HG03342 (cell line): ENCODE measurements at regions not wholly inside any gene's neighbourhood (a gene's known extent, or its start where the extent isn't known, plus 50 kb on each side); places are given as distances from the start of the nearest gene placed in this dataset.

Experiments
- ATAC-seq: cut with Tn5 transposase; IDR thresholded peaks from one replicate; pipeline ENCODE4 v1.9.1; 2021; ENCODE audit warnings: mild to moderate bottlenecking, moderate library complexity; ENCODE audit not compliant: unreplicated experiment

DNA sequence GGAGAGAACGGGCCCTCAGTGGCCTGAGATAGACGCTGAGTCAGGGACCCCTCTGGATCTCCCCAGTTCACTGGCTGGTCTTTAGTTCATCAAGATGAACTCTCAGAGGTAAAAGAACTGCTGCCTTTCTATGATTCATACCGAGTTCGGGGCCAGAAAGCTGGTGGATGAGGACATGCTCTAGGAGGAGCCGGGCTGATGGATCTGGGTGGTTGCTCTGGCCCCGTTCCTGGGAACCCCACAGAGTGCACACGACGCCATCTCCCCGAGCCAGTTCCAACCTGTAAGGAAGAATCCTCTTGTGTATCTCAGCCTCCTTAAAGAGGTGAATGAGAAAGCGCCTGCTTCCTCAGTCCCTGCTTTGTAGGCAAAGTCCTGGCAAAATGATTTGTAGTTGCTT lies 142.6 kb upstream of the PDE10A start:
- no peak for ATAC-seq

DNA sequence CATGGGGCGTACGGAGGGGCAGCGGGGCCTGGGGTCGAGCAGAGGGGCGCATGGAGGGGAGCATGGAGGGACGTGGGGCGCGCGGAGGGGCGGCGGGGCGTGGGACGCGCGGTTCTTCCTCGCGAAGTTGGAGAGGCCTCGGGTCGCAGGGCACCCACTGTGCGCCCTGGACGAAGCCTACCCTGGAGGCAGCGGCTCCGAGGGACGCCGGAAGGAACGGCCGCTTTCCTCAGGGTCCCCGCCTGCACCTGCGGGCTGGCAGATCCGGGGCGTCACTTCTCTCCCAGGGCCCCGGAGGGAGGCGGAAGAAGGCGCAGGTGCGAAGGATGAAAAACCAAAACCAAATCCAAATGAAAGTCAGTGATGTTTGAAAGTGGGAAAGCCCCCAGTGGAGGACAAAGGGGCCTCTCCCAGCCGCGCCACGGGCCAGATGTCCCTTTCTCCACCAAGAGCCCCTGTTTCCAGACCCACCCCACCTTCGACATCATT lies 142.1 kb upstream of the PDE10A start:
- no peak for ATAC-seq

GRCh38 chr6:165804331-165805066 lies 141.5 kb upstream of the PDE10A start:
- no peak for ATAC-seq

DNA sequence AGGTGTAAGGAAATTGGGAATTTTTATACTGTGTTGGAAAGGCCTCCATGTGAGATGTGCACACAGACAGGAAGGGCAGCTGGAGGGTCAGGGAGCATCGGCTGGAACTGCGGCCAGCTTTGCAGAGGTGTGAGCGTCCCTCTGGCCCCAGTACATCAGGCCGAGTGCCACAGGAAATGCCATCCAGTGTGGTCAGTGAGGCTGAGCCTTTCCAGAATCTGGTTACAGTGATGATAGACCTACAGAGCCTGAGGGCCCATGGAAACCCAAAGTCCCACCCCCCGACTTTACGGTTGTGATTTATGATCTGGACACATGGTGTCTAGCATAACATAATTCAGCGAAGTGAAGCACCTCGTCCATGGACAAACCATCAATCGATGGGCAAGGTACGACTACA lies 137.3 kb upstream of the PDE10A start:
- ATAC-seq = no peak

GRCh38 chr6:165799391-165800153 lies 136.5 kb upstream of the PDE10A start:
- no peak for ATAC-seq

GRCh38 chr6:165798991-165799390 lies 135.9 kb upstream of the PDE10A start:
- ATAC-seq = no peak

- no peak for ATAC-seq
Observed at GRCh38 chr6:165794179-165794601, 131.1 kb upstream of the PDE10A start.

DNA sequence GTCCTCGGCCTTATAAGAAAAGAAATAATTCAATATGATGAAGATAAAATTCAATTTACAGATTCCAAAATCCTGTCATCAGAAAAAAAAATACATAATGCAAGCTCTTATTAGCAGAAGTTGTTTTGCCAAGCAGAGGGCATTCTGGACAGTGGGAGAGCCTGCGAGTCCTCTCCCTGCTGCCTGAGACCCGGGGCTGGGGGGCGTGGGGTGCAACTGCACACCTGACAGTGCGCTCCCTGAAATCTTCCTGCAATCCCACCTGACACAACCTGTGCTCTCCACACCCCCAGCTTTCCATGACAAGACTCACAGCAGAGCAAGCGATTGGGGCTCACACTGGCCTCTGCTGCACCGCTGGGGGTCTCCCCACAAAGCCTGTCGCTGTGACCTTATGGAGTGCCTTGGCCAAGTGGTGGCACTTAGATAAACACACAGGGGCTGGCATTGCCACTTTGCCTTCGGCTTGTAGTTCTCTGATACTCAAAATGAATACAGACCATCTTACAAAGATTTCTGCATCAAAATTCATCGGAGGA lies 130.3 kb upstream of the PDE10A start:
- no peak for ATAC-seq

DNA sequence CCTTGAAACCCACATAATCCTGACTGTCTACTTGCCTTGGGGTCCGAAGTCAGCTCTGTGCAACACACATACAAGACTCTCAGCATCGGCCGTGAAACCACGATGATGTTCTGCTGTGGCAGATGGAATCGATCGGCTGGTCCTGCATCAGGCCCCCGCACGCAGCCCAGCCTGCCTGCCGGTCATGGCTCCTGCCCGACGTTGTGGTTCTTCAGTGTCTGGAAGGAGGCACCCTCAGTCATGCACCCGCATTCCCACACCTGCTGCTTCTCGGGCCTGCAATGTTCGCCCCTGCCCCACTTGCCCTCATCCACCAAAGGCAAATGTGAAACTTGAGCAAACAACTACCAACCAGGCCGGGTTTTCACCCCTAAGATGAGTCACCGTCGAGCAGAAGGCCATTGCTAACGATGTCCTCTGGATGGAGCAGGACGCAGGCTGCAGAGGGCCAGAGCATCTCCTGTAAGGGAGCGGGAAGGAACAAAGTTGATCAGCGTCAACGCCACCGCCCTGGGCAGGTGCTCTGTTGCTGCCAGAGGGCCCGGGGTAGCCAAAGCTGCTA lies 128.9 kb upstream of the PDE10A start:
- no peak for ATAC-seq

- ATAC-seq = no peak
Observed at GRCh38 chr6:165791306-165791705, 128.3 kb upstream of the PDE10A start.

GRCh38 chr6:165782812-165783211 lies 119.8 kb upstream of the PDE10A start:
- no peak for ATAC-seq

GRCh38 chr6:165782134-165782533 lies 119.1 kb upstream of the PDE10A start:
- no peak for ATAC-seq

- no peak for ATAC-seq
Observed at GRCh38 chr6:165777680-165778079, 114.6 kb upstream of the PDE10A start.

- no peak for ATAC-seq
Observed at GRCh38 chr6:165776691-165777090, 113.7 kb upstream of the PDE10A start.

GRCh38 chr6:165775721-165776120 lies 112.7 kb upstream of the PDE10A start:
- ATAC-seq = no peak

DNA sequence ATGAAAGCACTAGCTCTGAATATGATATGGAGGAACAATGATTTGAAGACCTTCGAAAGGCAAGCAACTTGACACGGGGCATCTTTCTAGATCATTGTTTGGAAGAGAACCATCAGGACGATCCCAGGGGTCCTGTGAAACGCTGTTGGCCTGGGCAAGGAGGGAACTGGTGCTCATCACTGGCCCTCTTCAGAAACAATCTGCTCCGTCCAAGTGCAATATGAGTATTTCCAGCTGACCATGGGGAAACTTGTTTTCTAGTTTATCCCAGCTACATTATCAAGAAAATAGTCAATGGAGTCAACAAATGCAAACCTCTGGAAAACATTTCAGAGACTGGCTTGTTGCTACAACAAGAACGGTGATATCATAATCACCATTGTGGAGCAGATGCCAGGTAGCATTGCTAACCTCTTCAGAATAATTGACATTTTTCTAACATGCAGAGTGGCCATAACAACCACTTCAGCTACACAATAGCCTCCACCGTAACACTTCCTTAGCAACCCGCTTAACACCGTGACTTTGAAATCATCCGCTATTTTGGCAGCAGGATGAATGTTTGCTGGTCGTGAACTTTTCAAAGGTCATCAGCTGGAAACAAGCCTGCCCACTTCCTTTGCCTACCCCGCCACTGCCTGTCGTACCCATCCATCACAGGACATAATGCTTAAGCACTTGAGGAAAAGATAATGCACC lies 112.0 kb upstream of the PDE10A start:
- ATAC-seq = no peak

GRCh38 chr6:165770397-165771082 lies 107.5 kb upstream of the PDE10A start:
- no peak for ATAC-seq

- ATAC-seq = no peak
Observed at GRCh38 chr6:165769884-165770283, 106.8 kb upstream of the PDE10A start.

DNA sequence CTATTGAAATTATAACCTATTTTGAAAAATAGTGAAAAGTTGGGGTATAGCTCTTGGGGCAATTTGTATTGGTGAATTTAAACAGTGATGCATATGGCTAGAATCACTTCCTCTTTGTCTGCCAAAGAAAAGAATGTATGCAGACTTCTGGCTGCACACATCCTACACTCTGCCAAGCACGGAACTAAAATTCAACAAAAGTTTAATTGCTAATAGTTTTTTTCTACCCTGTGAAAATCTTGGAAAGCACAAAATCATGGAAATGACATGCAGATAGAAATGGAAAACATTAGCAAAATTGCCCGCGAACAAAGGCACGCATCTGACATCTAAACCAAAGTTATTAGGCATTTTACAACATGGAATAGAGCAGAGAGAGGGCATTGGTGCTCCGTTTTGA lies 106.4 kb upstream of the PDE10A start:
- ATAC-seq = no peak

- ATAC-seq = no peak
Observed at GRCh38 chr6:165768961-165769360, 105.9 kb upstream of the PDE10A start.
